NCI-H2171 treated with DMSO at 0.1 percent for 48 hours (cell line): ENCODE measurements at regions not wholly inside any gene's neighbourhood (a gene's known extent, or its start where the extent isn't known, plus 50 kb on each side); places are given as distances from the start of the nearest gene placed in this dataset.

Experiments
- DNase-seq: peaks from one replicate; lab custom pipeline; 2025; lab: John Stamatoyannopoulos, UW

DNA sequence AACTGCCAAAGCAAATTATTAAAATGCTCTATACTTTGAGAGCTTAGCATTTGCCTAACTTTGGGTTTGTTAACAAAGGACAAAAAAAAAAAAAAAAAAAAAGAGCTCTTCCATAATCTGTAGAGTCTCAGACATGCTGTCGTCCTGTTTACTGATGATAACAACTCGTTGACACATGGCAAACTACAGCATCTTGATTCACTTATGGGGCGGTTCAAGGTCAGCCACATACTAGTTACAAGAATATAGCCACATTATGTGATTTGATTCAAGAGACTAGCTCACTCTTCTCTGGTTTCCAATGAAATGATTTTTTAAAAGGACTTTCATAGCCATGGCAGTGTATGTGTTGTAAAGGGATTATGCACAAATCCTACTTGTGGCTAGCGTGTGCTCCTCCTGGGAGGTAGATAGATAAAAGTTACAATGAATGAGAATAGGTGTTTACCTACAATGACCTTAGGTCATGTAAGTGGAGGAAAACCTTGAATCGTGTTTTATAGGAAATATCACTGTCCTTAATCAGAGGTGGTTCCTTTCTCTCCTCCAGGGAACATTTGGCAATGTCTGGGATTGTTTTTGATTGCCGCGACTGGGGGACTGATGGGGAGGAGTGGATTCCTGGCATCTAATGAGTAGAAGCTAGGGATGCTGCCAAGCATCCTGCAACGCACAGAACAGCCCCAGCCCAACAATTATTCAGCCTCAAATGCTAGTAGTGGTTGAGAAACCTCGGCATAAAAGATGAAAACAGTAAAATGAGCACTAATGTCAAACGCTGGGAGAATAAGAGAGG, 969.2 kb upstream of the SLC35B3 start:
- no peak for DNase-seq

DNA sequence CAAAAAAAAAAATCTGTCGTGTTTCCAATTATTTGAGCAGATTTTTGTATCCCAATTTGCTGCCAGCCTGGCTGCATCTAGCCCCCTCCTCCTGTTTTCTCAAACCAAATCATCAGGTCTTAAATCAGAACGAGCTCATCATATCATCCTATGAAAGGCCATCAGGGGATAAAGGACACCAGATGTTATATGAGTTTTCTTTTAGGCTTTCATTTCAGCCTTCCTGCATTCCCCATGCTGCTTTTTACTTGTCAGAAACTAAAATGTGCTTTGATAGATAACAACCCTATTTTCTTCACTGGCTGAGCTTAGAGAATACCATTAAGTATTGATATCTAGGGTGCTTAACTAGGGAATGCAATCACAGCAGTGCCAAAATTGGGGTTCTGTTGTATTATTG, 968.4 kb upstream of the SLC35B3 start:
- DNase-seq: no peak

DNA sequence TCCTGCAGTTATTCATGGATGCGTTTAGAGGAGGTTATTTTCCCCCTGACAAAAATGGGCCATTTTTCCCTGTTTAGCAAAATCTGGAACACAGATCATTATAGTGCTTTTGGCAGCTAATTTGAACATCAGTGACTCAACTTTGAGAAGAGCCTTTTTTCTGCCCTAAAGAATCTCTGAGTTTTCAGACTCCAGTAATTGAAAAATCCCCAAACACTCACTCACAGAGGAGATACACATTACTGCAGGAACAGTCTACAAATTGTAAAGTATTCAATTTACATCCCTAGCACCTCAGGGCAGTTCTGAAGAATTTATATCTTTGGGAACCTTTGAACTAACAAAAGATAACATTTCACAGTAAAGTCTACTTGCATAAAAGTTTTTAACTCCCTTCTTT, 966.6 kb upstream of the SLC35B3 start:
- no peak for DNase-seq

DNA sequence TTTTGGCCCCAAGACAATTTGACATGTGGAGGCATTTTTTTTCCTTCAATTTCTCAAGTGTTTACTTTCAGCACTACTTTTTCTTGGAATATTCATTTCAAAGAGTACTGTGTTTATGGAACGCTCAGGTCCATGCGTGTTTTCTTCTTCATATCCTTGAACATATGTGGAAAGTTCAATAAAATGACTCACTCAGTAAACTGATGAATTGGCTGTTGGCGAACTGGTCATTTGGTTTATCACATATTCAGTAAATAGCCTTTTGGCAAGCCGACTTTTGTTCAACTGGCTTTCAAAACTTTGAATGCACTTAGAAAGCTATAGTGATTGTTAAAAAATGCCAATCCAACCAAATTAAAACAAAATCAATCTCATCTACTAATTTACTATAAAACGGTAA, 964.6 kb upstream of the SLC35B3 start:
- DNase-seq: no peak

DNA sequence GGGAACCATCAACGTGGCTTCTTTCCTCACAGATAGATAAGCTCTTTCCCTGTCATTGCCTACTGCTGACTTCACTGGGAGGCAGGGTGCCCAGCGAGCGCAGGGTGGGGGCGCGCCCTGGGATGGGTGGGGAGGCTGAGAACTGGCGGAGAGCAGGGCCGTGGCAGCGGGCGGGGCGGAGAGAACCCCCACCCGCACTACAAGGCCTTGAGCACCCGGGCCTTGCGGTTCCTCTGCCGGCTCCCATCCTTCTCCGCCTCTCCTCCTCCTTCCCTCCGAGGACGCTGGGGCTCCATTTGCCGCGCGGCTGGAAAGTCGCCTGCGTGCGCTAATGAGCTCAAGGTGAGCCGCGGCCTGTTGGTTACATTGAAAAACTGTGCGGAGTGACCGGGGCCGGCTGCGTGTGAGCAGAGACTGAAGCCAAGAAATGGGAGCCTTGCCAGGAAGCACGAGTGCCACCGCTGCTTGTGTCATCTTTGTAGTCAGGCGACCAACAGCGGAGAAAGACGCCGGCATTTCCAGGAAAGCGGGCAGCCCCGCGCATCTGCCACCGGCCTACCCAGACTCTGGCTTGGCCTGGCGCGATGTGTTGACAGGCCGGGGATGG, 963.5 kb upstream of the SLC35B3 start:
- no peak for DNase-seq

DNA sequence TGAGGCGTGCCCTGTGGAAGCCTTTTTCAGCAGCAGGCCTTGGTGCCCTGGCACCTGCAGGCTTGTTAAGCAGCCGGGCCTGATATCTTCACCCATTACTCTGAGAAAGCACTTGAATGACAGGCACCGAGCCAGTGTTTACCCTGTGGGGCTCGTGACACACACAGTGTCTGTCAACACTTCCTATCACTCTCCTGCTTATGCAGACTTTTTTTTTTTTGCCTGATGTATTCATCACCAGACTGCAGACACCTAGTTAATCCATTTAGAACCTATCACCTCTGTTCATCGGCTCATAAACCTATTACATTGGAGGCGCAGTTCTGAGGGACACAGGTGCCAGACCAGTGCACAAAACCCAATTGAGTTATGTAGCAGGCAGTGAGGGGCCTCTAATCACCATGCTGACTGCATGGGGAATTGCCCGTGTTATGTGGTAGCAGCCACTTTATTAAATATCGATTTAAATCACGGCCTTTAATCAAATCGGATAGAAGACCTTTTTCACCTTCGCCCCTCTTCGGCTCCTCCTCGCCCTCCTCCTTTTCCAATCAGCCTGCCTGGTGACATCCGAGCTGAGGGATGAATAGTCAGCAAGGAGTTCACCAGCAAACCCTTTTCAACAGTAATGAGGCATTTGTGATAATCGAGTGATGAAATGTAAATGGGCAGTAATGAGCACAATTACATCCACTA, 962.9 kb upstream of the SLC35B3 start:
- peak; percentile 6 for DNase-seq

DNA sequence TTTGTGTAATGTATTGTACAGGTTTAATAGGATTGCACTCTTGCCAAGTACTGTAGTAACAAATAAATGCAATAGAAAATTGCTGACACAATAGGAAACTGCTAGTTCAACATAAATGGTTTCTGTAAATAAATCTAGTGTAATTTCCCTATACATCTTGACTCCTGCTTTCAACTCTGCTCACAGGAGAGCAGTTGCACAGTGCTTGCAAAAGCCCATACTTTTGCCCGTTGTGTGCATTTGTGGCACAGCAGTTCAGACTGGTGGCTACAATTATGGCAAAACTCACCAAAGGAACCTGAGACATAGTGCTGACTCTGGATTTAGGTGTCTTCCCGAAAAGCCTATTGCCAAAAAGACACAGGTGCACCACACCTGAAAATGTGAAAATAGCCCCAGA, 953.3 kb upstream of the SLC35B3 start:
- no peak for DNase-seq

DNA sequence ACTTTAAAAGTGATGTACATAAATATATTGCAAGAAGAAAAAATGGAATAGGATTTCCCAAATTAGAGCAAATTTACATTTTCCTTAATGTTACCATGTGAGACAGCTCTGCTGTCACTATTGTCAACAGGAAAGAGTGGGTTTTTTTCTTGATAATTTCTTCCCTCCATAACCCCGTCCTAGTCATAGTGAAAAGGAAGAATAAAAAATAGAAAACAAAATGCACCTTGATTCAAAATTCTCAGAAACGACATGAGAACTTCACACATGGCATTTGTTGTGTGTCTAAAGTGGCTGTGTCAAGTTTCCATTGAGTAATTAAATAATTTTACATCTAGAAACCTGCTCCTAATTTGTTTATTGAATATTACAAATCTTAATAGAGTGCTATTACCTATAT, 945.2 kb upstream of the SLC35B3 start:
- no peak for DNase-seq

DNA sequence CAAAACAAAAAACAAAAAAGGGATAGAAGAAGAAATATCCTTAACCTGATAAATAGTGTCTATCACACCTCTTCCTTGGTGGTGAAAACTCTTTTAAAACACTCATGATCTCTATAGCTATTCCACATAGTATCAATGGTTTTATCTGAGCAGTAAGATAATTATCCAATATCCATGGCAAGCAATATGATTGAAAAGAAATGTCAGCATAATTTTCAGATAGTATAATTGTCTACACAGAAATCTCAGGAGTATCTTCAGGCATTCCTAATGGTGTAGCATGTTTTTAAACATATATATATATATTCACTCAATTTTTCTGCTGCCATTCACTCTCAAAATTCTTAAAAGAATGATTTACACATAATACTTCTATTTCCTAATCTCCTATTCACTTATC, 938.0 kb upstream of the SLC35B3 start:
- no peak for DNase-seq

DNA sequence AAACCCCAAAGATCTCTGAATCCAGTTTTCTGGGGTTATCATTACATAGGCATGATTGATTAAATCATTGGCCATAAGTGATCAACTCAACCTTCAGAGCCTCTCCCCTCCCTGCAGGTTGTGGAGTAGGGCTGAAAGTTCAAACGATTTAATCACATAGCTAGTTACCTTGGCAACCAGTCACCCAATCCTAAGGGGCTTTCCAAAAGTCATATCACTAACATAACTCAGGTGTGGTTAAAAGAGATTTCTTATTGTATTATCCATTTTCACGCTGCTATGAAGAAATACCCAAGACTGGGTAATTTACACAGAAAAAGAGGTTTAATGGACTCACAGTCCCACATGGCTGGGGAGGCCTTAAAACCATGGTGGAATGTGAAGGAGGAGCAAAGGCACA, 935.1 kb upstream of the SLC35B3 start:
- no peak for DNase-seq

DNA sequence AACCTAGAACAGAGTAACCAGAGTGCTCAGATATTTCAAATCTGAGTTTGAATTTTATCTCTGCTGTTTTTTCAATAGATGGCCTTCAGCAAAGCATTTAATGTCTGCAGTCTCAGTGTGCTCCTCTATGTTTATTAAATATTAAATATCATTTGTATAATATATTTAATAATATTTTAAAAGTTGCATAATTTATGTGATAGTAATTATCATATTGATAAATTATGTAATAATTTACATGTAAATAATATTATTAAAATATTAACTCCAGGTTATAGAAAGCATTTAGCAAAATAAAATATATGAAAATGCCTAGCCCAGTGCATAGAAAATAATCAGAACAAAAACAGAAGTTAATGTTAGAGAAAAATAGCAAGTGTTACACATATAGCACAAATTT, 930.0 kb upstream of the SLC35B3 start:
- DNase-seq: no peak

DNA sequence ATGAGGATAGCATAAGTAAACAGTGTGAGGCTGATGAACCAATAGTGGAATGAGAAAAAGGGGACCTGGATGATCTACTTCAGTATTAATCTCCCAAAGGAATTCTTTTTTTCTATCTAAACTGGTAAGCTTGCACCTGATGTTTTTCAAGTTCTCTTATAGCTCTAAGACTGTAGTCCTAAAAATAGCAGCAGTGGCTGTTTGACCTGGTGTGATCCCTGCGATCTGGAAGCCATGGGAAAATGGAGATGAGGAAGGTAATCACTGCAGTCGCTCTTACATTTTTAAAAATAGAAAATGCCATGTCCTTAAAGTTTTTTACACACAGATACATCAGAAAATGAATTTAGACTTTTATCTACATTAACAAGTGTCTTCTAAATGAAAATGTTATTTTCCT, 926.4 kb upstream of the SLC35B3 start:
- no peak for DNase-seq

DNA sequence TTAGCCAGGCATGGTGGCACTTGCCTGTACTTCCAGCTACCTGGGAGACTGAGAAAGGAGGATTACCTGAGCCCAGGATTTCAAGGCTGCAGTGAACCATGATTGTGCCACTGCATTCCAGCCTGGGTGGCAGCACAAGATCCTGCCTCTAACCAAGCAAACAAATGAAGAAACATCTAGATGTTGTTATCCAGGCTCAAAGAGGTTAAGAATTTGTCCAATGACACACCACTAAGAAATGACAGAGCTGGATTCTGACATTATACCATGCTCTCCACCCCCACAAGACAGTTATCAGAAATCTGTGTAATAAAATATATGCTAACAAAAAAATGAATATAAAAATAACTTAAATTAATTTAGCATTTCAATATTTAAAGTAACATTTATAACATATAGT, 925.5 kb upstream of the SLC35B3 start:
- no peak for DNase-seq

DNA sequence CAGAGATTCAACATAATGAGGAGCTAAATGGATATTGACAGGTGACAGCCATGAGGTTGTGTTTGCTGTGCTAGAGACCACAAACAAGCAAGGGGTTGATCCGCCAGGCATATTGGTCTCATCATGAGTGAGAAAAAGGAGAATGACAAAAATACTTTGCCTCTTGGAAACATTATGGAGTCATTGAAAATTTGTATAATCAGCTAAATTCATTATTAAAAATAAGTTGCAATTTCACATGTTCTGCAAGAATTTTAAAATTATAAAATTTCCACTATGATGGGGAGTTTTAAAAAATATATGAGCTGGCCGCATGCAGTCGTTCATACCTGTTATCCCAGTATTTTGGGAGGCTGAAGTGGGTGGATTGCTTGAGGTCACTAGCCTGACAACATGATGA, 912.3 kb upstream of the SLC35B3 start:
- DNase-seq: no peak

DNA sequence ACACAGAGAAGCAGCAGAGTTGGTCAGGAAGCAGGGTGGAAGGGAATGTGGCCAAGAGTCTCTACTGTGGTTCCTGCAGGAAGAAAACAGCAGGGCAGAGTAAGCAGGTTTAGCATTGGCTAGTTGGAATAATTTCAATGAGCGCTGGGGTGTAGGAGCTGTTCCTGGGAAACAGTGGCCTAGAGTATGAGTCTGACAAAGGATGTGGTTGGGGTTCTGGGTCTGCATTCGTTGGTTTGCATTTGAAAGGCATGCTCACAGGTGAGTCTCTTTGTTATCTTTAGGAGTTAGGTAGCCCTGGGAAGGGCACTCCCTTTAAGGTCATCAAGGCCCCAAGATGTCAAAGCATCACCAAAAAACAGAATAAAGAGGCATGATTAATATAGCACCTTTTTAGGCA, 911.6 kb upstream of the SLC35B3 start:
- no peak for DNase-seq

DNA sequence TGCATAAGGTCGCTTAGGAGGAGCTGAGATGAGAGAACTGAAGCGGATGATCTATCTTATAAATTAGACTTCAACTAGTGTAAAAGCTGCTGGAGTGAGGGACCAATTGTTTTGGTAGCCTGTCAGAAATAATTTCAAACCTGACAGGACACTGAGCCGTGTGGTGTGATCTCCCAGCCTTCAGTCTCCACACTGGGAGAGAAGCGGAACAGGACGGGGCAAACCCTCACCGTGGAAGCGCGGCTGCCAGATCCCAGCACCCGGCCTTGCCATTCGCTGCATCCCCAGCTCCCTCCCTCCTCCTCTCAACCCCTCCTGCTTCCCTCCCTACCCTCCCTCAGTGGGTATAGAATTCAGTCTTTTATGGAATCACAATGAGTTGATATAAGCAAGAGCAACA, 900.1 kb upstream of the SLC35B3 start:
- no peak for DNase-seq

DNA sequence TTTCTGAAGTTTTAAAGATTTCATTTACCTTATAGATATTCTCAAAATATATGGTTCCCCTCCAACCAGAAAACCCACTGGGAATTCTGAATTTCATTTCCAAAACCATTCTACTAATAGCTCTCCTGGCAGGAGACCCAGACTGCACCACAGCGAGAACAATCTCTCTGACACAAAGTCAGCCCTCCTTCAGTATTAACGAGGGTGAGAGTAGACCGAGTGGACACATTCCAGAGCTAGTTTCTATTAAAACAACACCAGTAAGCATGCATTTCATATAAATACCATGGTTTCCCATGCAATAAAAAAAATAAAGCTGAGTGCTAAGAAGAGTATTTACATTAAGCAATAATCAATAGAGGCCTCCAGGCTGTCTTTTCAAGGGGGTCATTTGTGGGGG, 899.6 kb upstream of the SLC35B3 start:
- DNase-seq: no peak

DNA sequence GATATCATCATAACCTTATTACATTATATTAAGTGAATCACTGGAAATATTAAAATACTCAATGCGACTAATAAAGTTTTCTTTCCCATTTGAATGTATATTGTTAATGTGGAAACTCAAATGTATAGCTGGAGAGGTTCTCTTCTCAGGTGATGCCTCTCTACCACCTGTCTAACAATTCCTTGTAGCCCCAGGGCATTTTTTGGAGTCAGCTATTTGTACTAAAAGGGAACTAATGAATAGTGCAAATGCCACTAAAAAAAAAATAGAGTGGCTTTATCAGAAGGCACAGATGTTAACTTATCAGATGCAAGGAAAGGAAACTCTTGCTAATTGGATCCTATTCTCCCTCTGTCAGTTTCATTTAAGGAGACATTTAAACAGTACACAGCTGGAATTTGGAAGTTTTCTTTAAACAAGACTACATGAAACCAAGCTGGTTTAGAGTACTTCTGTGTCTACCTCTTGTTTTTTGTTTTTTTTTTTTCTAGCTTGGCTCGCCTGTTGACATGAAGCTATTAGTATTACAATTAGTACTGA, 897.0 kb upstream of the SLC35B3 start:
- no peak for DNase-seq

DNA sequence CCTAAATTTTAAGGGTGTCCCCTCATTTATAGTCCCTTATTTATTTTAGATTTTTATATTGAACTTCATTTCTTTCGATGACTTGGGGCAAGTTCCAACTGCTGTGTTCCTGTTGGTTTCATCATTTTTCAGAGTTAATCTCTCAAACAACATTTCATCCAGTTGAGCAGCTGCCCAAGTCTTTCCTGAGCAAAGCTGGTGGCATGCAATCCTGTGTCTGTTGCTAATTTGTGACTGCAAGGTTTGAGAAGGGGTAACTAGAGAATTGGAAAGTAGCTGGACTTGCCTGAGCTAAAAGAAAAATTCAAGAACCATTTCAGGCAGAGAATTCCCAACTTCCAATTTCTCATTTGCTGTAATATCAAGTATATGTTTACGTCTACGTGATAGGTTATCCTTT, 881.5 kb upstream of the SLC35B3 start:
- no peak for DNase-seq

DNA sequence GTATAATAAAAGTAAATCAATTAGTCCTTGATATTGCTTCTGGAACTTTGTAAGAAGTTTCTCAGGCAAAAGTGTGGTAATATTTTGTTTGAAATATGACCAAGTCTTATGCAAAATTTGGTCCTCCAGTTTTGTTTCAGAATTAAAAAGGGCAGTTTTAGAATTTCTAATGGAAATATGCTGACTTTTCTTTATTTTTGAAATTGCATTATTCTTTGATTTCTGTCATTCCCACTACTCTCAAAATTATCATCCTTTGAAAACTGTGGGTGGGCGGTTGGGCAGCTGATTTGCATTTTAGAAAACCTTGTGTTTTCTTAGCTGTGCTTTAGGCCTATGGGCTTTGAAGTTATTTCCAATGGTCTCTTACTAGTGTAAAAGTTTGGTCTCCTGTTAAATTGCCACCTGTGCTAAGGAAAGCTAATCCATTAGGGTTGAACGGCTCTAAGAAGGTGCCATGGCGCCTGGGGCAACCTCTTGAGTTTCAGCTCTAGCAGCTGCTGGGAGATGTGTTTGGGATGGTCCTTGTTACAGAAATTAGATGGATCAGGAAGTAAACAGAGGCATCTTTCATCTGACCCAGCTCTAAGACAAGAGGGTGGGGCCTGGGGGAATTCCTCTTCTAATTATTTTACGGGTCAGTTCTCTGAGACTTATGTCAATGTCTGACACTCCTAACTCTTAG, 880.8 kb upstream of the SLC35B3 start:
- no peak for DNase-seq

DNA sequence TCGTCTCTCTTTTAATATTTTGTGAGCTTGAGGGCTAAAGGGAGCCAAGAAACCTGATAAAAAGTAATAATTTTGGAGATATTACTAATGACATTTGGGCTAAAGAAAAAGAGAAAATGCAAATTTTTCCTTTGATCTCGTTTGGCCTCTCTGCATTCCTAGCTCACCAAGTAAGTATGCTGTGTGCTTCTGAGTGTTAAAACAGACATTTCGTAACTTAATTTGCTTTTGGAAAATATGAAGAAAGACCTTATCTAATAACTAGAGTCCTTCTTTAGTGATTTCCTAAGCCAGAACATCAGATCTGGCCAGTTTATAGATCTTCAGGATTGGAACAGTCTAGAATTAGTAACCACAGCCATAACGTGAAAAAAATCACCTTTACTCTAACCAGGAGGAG, 872.9 kb upstream of the SLC35B3 start:
- no peak for DNase-seq

DNA sequence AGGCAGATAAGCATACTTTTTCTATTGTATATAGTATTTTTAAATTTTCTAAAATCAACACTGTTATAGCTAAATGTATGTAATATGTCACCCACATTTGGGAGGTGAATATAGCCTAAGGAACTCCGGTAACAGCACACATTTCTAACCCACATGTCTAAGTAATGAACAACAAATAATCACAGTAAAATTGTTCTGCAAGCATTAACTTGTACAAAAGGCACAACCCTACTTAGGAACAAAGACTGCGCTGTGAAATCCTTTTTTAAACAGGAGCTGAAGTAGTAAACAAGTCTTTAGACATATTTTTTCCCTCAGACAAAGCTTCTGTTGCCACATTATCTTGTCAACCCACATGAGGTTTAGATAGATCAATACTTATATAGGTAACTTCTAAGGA, 872.4 kb upstream of the SLC35B3 start:
- DNase-seq: no peak

DNA sequence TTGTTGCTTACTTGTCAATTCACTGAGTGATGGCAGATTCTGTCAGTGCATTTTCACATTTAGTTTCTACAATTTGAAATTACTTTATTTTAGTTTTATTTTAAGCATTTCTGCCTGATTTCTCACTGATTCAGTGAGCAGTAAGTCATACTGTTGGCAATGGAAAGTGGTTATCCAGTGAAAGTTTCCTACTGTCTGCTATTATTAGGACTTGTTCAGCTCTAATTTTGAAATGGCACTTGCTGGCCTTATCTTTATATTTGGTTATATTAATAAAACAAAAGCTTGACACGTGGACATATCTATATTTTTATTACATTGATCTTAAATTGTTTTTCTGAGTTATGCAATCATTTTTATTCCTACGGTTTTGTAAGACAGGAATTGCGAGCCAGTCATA, 871.8 kb upstream of the SLC35B3 start:
- DNase-seq: no peak
